ENCODE measurements at regions not wholly inside any gene's neighbourhood (a gene's known extent, or its start where the extent isn't known, plus 50 kb on each side); places are given as distances from the start of the nearest gene placed in this dataset.
"Not testable (repeated sequence)": the region's sequence is repeated elsewhere in the genome, so short reads cannot be mapped to it uniquely, and the experiment has no call there.

- not testable (repeated sequence) for DNase-seq
Measured at GRCh38 chr22:15832235-15832634, 142.4 kb downstream of the POTEH start.

- DNase-seq: not testable (repeated sequence)
Measured at GRCh38 chr22:15835729-15836128, 145.9 kb downstream of the POTEH start.

- not testable (repeated sequence) for DNase-seq
Measured at GRCh38 chr22:15849772-15850171, 159.9 kb downstream of the POTEH start.

GRCh38 chr22:15853716-15854373, 164.0 kb downstream of the POTEH start:
- not testable (repeated sequence) for DNase-seq

- not testable (repeated sequence) for DNase-seq
Measured at GRCh38 chr22:15854421-15854820, 164.6 kb downstream of the POTEH start.

GRCh38 chr22:15854978-15855377, 165.2 kb downstream of the POTEH start:
- DNase-seq: not testable (repeated sequence)

- not testable (repeated sequence) for DNase-seq
Measured at GRCh38 chr22:15880926-15881325, 191.1 kb downstream of the POTEH start.

- DNase-seq: not testable (repeated sequence)
Measured at GRCh38 chr22:15904326-15904725, 214.5 kb downstream of the POTEH start.

GRCh38 chr22:15911704-15912103, 221.9 kb downstream of the POTEH start:
- DNase-seq: not testable (repeated sequence)

GRCh38 chr22:15919120-15919519, 229.3 kb downstream of the POTEH start:
- DNase-seq: not testable (repeated sequence)

GRCh38 chr22:15920941-15921340, 231.1 kb downstream of the POTEH start:
- not testable (repeated sequence) for DNase-seq

- not testable (repeated sequence) for DNase-seq
Measured at GRCh38 chr22:15922132-15922531, 232.3 kb downstream of the POTEH start.

GRCh38 chr22:15922666-15923065, 232.8 kb downstream of the POTEH start:
- not testable (repeated sequence) for DNase-seq

GRCh38 chr22:15924820-15925219, 235.0 kb downstream of the POTEH start:
- DNase-seq: not testable (repeated sequence)

- not testable (repeated sequence) for DNase-seq
Measured at GRCh38 chr22:15927172-15927571, 237.3 kb downstream of the POTEH start.
